K562 (cell line): ENCODE measurements at regions not wholly inside any gene's neighbourhood (a gene's known extent, or its start where the extent isn't known, plus 50 kb on each side); places are given as distances from the start of the nearest gene placed in this dataset.

Experiments used
- ATAC-seq: fragments of 200-7000 bp; cut with Tn5 transposase; 3 replicates; pipeline ENCODE4 v1.9.1; 2020; ENCODE audit warnings: moderate library complexity
- BruUV-seq: library from RNA; stranded (reverse); fragments of 400-500 nt; replicated peaks from 2 replicates; lab custom pipeline; 2021; lab: Mats Ljungman, UMichigan
- CTCF ChIA-PET: fragments of 300-600 bp; formaldehyde crosslinking; extraction: SDS; loops from one replicate; lab custom pipeline; 2021; ENCODE audit warnings: low intra/inter-chr PET ratio; lab: Yijun Ruan, JAX
- POLR2A ChIA-PET: fragments of 300-600, 350-650 bp; sonication (Branson Sonifier 250); formaldehyde crosslinking; extraction: SDS; loops from one replicate; lab custom pipeline; 2021; ENCODE audit warnings: antibody characterized with exemption, inconsistent platforms; lab: Yijun Ruan, JAX
- DNase-seq, 4 experiments: peaks; one replicate each; pipeline versions ENCODE4 v3.0.0 to v3.0.0-alpha.2; 2011 to 2018; ENCODE audit warnings: low spot score in 3 of 4, mixed read lengths in 3 of 4; ENCODE audit errors: extremely low read depth in 1 of 4
- FAIRE-seq: peaks from 2 replicates; lab custom pipeline; 2011; peaks lifted over from hg19 to GRCh38; lab: Jason Lieb, UNC
- H2AFZ ChIP-seq: 2 replicates; pipeline ENCODE4 v1.6.0; 2011; ENCODE audit warnings: low read depth, low read length, control low read depth, inconsistent platforms
- H3K27ac ChIP-seq: fragments of 200-600 bp; 3 replicates; pipeline ENCODE4 v1.8.0; 2011; ENCODE audit warnings: low read depth, mild to moderate bottlenecking, control low read depth, inconsistent platforms, low read length, moderate library complexity, mixed read lengths; ENCODE audit errors: extremely low read depth
- H3K27me3 ChIP-seq, 2 experiments: fragments of 300-600 bp in 1 of 2; 2 replicates in 1 of 2; 3 replicates in 1 of 2; pipeline versions ENCODE4 v1.6.0 to v1.8.0; 2011; ENCODE audit warnings: inconsistent platforms in 2 of 2, low read length in 2 of 2, mild to moderate bottlenecking in 1 of 2, mixed read lengths in 1 of 2, moderate library complexity in 1 of 2; ENCODE audit not compliant: control insufficient read depth in 2 of 2, insufficient read depth in 2 of 2
- H3K36me3 ChIP-seq: fragments of 300-600 bp; 3 replicates; pipeline ENCODE4 v1.8.0; 2011; ENCODE audit warnings: mild to moderate bottlenecking, low read length, inconsistent platforms; ENCODE audit not compliant: control insufficient read depth, insufficient read depth
- H3K4me1 ChIP-seq, 2 experiments: fragments of 200-600 bp in 1 of 2; replicated peaks in 1 of 2; 2 replicates in 1 of 2; 3 replicates in 1 of 2; pipeline versions ENCODE4 v1.5.1 to v1.8.0; 2011; ENCODE audit warnings: inconsistent platforms in 2 of 2, low read length in 2 of 2, mild to moderate bottlenecking in 1 of 2, mixed read lengths in 1 of 2, moderate library complexity in 1 of 2; ENCODE audit not compliant: control insufficient read depth in 2 of 2, insufficient read depth in 2 of 2
- H3K4me2 ChIP-seq: 2 replicates; pipeline ENCODE4 v1.6.1; 2011; ENCODE audit warnings: low read length, control low read depth, inconsistent platforms, mixed read lengths; ENCODE audit not compliant: insufficient read depth
- H3K4me3 ChIP-seq: fragments of 200-600 bp; sonication (generic), shearing (Covaris generic); 2 replicates; pipeline ENCODE4 v1.5.1; 2016; ENCODE audit warnings: control low read depth, inconsistent platforms
- H3K79me2 ChIP-seq: fragments of 200-600 bp; 3 replicates; pipeline ENCODE4 v1.8.0; 2011; ENCODE audit warnings: low read length, inconsistent platforms; ENCODE audit not compliant: control insufficient read depth, insufficient read depth
- H3K9ac ChIP-seq, 2 experiments: 2 replicates each; pipeline versions ENCODE4 v1.6.0 to v1.6.1; 2011; ENCODE audit warnings: low read depth in 2 of 2, low read length in 2 of 2, control low read depth in 1 of 2, inconsistent platforms in 1 of 2, mild to moderate bottlenecking in 1 of 2, mixed read lengths in 1 of 2; ENCODE audit not compliant: insufficient read depth in 1 of 2
- H3K9me1 ChIP-seq: one replicate; pipeline ENCODE4 v1.6.0; 2011; ENCODE audit warnings: inconsistent platforms, mild to moderate bottlenecking, low read length, moderate library complexity; ENCODE audit not compliant: control insufficient read depth, insufficient read depth
- H3K9me3 ChIP-seq: replicated peaks from 2 replicates; pipeline ENCODE4 v1.5.1; 2011; ENCODE audit warnings: low read depth, low read length, inconsistent platforms; ENCODE audit not compliant: control insufficient read depth, insufficient read depth
- H4K20me1 ChIP-seq: replicated peaks from 2 replicates; pipeline ENCODE4 v1.6.1; 2011; ENCODE audit warnings: low read length, inconsistent platforms, mixed read lengths; ENCODE audit not compliant: control insufficient read depth, insufficient read depth
- CEBPB ChIP-seq: fragments of 450-650 bp; IDR thresholded peaks from 2 replicates; pipeline ENCODE4 v1.6.1; 2016; ENCODE audit warnings: missing genetic modification characterization, missing compliant biosample characterization
- CEBPG ChIP-seq, 3 experiments: fragments of 200-800 bp in 1 of 3; sonication (Bioruptor generic) in 1 of 3; sonication (generic) in 1 of 3; formaldehyde crosslinking in 1 of 3; IDR thresholded peaks in 2 of 3; conservative IDR thresholded peaks in 1 of 3; 2 replicates each; pipeline versions ENCODE4 v1.6.1 to v1.8.0; 2016 to 2022; ENCODE audit warnings: missing compliant biosample characterization in 2 of 3, missing genetic modification characterization in 2 of 3, mild to moderate bottlenecking in 1 of 3, missing genetic modification reagents in 1 of 3
- E2F4 ChIP-seq: sonication (generic); formaldehyde crosslinking; IDR thresholded peaks from 2 replicates; pipeline ENCODE4 v1.8.0; 2022; ENCODE audit warnings: mild to moderate bottlenecking, low read depth, missing genetic modification reagents
- ELF2 ChIP-seq: fragments of 250-450 bp; sonication (Bioruptor Pico); IDR thresholded peaks from 2 replicates; pipeline ENCODE4 v1.5.0; 2021; ENCODE audit warnings: mild to moderate bottlenecking
- GABPA ChIP-seq: fragments of 200-800 bp; sonication (Bioruptor generic); conservative IDR thresholded peaks from 2 replicates; pipeline ENCODE4 v1.6.1; 2016; ENCODE audit warnings: low read depth, missing genetic modification characterization, missing compliant biosample characterization
- KAT8 ChIP-seq: fragments of 450-650 bp; IDR thresholded peaks from 2 replicates; pipeline ENCODE4 v1.6.1; 2016; ENCODE audit warnings: low read depth, mild to moderate bottlenecking
- NR2C1 ChIP-seq, 2 experiments: fragments of 450-650 bp; IDR thresholded peaks; 2 replicates each; pipeline ENCODE4 v1.6.1; 2017; ENCODE audit warnings: mild to moderate bottlenecking in 2 of 2, antibody characterized with exemption in 1 of 2, inconsistent platforms in 1 of 2, missing compliant biosample characterization in 1 of 2, missing genetic modification characterization in 1 of 2
- PKNOX1 ChIP-seq: fragments of 450-650 bp; IDR thresholded peaks from 2 replicates; pipeline ENCODE4 v1.6.1; 2016
- RBM15 ChIP-seq: fragments of 200-400 bp; formaldehyde crosslinking; IDR thresholded peaks from 2 replicates; pipeline ENCODE4 v1.6.1; 2018; ENCODE audit warnings: mild to moderate bottlenecking, low read length, moderate library complexity; ENCODE audit not compliant: insufficient read depth
- SRF ChIP-seq, 2 experiments: fragments of 250-450, 450-650 bp in 1 of 2; sonication (Bioruptor Pico) in 1 of 2; sonication (generic) in 1 of 2; formaldehyde crosslinking; IDR thresholded peaks; 2 replicates each; pipeline versions ENCODE4 v1.5.0 to v1.5.1; 2020 to 2022; ENCODE audit warnings: mild to moderate bottlenecking in 1 of 2, missing genetic modification reagents in 1 of 2
- ZC3H8 ChIP-seq: fragments of 450-650 bp; IDR thresholded peaks from 2 replicates; pipeline ENCODE4 v1.6.1; 2017
- WGBS: fragments of 100-300 bp; shearing (Covaris generic); methylation state at CpG from one replicate; pipeline ENCODE4 v1.1.6; 2016; ENCODE audit warnings: low coverage, mixed read lengths; ENCODE audit not compliant: insufficient coverage; ENCODE audit errors: missing lambda C conversion rate; 5-methylcytosine and 5-hydroxymethylcytosine counted together
- in situ Hi-C: fragments of 300-500 bp; cut with MboI; formaldehyde crosslinking; loops from 4 replicates; pipeline ENCODE4 v1.15.0; 2018; ENCODE audit warnings: inconsistent platforms, mixed read lengths
- intact Hi-C: fragments of 100-400 bp; cut with micrococcal nuclease; formaldehyde crosslinking; loops from 2 replicates; pipeline ENCODE4 v1.14.2; 2022
- TF ChIP-seq, protein P1 (sequence below), 2 experiments: IDR thresholded peaks in 1 of 2; conservative IDR thresholded peaks in 1 of 2; 2 replicates each; pipeline ENCODE4 v1.6.1; 2016; ENCODE audit warnings: low read depth in 2 of 2, mild to moderate bottlenecking in 1 of 2, missing compliant biosample characterization in 1 of 2, missing genetic modification characterization in 1 of 2, moderate library complexity in 1 of 2
- TF ChIP-seq, protein P2 (sequence below): sonication (generic); IDR thresholded peaks from 2 replicates; pipeline ENCODE4 v1.6.1; 2016

- POLR2A ChIA-PET, result interaction anchor here (0.8 kb wide), 1 partner anchor 10 kb away, joined by 3 read pairs; no protein-coding TSS in a partner anchor
- Histone ChIP-seq H3K79me2 (no peaks in the 10 kb centered on the region), H3K9ac (no peak overlapping the region), H3K4me2 (no peak overlapping the region), H4K20me1 (no peaks in the 10 kb centered on the region), H3K4me3 (no peak overlapping the region), H2AFZ (peak overlapping the region; percentile 45; the same call in 1 of the 2 replicates), H3K9me1 (no peaks in the 10 kb centered on the region), H3K36me3 (no peaks in the 10 kb centered on the region), H3K9me3 (no peaks in the 10 kb centered on the region), H3K27me3 (no peaks in the 10 kb centered on the region), H3K27ac (no peak overlapping the region), H3K4me1 (peaks cover 0 to 26% of the 10 kb centered on the region in 2 experiments; a peak in 4 of 5 replicates)
- WGBS, result 8% methylated on average over 6 of the region's 6 CpGs
- ATAC-seq, result peak; percentile 39; the same call in 2 of the 3 replicates
- BruUV-seq, result no TSS peak
- DNase-seq, result no peak
- no peak for FAIRE-seq
- intact Hi-C loops (no loop called here), in situ Hi-C loops (no loop called here)
- CTCF ChIA-PET, result no interaction called here
- TF ChIP-seq CEBPB (tag) (peak; percentile 60), RBM15 (no peak), ZC3H8 (no peak), E2F4 (CRISPR knock-in tag) (no peak), CEBPG (CRISPR knock-in tag; IDR thresholded peaks at IDR 0.05) (no peak), CEBPG (tag; conservative IDR thresholded peaks at IDR 0.05 in 1 of 2, IDR thresholded peaks at IDR 0.05 in 1 of 2) (peak; percentile 26 to 56; a peak in 1 of 4 replicates), PKNOX1 (peak; percentile 78), GABPA (tag) (0 out of 2 replicates have a peak, but pooled peaks have one; percentile 11), KAT8 (no peak), NR2C1 (IDR thresholded peaks at IDR 0.05) (no peak), NR2C1 (tag; IDR thresholded peaks at IDR 0.05) (no peak), ELF2 (CRISPR knock-in tag) (no peak), SRF (CRISPR knock-in tag; IDR thresholded peaks at IDR 0.05) (peak in 1 of 2 experiments; percentile 40; a peak in 1 of 4 replicates)
- TF ChIP-seq, protein P1, sequence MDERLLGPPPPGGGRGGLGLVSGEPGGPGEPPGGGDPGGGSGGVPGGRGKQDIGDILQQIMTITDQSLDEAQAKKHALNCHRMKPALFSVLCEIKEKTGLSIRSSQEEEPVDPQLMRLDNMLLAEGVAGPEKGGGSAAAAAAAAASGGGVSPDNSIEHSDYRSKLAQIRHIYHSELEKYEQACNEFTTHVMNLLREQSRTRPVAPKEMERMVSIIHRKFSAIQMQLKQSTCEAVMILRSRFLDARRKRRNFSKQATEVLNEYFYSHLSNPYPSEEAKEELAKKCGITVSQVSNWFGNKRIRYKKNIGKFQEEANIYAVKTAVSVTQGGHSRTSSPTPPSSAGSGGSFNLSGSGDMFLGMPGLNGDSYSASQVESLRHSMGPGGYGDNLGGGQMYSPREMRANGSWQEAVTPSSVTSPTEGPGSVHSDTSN (CRISPR knock-in tag; IDR thresholded peaks at IDR 0.05; ENCODE audit: low read depth), result no peak
- TF ChIP-seq, protein P1 (tag; conservative IDR thresholded peaks at IDR 0.05; ENCODE audit: low read depth), result peak; percentile 77
- TF ChIP-seq, protein P2, sequence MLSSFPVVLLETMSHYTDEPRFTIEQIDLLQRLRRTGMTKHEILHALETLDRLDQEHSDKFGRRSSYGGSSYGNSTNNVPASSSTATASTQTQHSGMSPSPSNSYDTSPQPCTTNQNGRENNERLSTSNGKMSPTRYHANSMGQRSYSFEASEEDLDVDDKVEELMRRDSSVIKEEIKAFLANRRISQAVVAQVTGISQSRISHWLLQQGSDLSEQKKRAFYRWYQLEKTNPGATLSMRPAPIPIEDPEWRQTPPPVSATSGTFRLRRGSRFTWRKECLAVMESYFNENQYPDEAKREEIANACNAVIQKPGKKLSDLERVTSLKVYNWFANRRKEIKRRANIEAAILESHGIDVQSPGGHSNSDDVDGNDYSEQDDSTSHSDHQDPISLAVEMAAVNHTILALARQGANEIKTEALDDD, result no peak
Observed at GRCh38 chr21:34020005-34020847, 53.2 kb upstream of the MRPS6 start.
